ENCODE measurements at regions not wholly inside any gene's neighbourhood (a gene's known extent, or its start where the extent isn't known, plus 50 kb on each side); places are given as distances from the start of the nearest gene placed in this dataset.

GRCh38 chr2:234555161-234555560, 58.3 kb upstream of the ARL4C start:
- TF ChIP-seq CTCF (IDR thresholded peaks at IDR 0.05) (no peak), EP300 (IDR thresholded peaks at IDR 0.05) (no peak)

Data from esophagus muscularis mucosa (tissue), 3 donors.